AG09309 (cell line): ENCODE measurements at regions not wholly inside any gene's neighbourhood (a gene's known extent, or its start where the extent isn't known, plus 50 kb on each side); places are given as distances from the start of the nearest gene placed in this dataset.

Experiments used
- DNase-seq: peaks from one replicate; pipeline ENCODE4 v3.0.0-alpha.2; 2010; ENCODE audit warnings: low read depth
- H3K4me3 ChIP-seq: 2 replicates; pipeline ENCODE4 v1.5.1; 2011; ENCODE audit warnings: mild to moderate bottlenecking, low read depth, low read length, moderate library complexity; ENCODE audit not compliant: control insufficient read depth
- CTCF ChIP-seq: IDR thresholded peaks from 2 replicates; pipeline ENCODE4 v1.5.1; 2011; ENCODE audit warnings: mild to moderate bottlenecking, low read depth, low read length, inconsistent platforms; ENCODE audit not compliant: insufficient read depth, control insufficient read depth; ENCODE audit errors: missing control alignments

DNA sequence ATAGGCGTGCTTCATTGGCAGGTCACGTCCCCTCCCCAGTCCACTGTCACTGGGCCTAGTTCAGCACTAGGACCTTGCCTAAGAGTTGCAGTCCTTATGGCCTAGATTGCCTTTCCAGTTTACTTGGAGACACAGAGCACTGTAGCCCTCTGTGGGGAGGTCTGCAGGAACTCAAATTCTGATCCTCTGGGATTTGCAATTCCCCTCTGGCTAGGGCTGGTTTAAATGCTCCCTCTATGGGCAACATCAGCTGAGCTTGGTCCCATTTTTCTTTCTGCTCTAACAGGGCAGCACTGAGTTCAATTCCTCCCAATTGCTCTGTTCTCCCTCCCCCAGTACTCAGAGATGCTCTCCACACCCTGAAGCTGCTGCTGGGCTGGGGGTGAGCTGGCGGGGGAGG lies 358.2 kb downstream of the HTR1A start:
- H3K4me3 ChIP-seq: no peak overlapping the region
- TF ChIP-seq CTCF: no peak
- DNase-seq: no peak

GRCh38 chr5:63602971-63603370 lies 359.3 kb downstream of the HTR1A start:
- no peak for DNase-seq
- TF ChIP-seq CTCF: no peak
- no peak overlapping the region for H3K4me3 ChIP-seq

GRCh38 chr5:63596254-63596653 lies 366.0 kb downstream of the HTR1A start:
- no peak for TF ChIP-seq CTCF
- H3K4me3 ChIP-seq: no peak overlapping the region
- DNase-seq: no peak

DNA sequence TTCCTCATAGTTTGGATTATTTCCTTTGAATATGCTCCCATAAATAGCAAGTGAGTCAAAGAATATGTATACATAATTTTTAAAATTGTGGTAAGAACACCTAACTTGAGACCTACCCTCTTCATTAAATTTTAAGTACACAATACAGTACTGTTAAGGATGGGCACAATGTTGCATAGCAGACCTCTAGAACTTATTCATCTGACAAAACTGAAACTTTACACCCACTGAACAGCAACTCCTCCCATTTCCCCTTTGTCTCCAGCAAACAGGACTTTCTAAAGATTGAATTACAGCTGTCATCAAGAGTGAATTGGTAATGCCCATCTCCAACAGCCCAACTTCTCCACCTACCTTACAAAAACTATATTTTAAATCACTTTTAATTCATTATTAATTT lies 388.9 kb downstream of the HTR1A start:
- no peak for DNase-seq
- no peak for TF ChIP-seq CTCF
- H3K4me3 ChIP-seq: no peak overlapping the region

- no peak for DNase-seq
- TF ChIP-seq CTCF: no peak
- H3K4me3 ChIP-seq: no peak overlapping the region
Observed at GRCh38 chr5:63572740-63573139, 389.5 kb downstream of the HTR1A start.

GRCh38 chr5:63570752-63571151 lies 391.5 kb downstream of the HTR1A start:
- H3K4me3 ChIP-seq: no peak overlapping the region
- no peak for DNase-seq
- TF ChIP-seq CTCF: no peak

DNA sequence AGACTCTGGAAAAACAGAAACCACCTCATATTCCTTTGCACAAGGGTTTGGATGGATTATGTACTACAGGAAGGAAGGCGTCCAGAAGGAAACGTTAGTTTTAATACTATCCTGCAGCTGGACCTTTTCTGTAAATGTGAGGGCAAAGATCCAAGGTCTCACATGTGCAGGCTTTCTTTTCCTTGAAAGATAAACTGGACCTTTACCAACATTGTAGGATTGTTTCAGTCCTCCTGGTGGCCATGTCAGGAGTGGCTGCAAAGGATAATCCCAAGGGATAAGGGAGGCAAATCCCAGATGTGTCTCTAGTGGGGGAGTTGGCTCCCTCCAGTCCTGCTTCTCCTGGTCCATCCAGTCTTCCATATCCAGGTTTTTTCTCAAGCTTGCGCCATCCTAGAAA lies 397.5 kb downstream of the HTR1A start:
- no peak for TF ChIP-seq CTCF
- H3K4me3 ChIP-seq: no peak overlapping the region
- DNase-seq: no peak
